Adrenal gland (tissue), 5 donors: ENCODE measurements at regions not wholly inside any gene's neighbourhood (a gene's known extent, or its start where the extent isn't known, plus 50 kb on each side); places are given as distances from the start of the nearest gene placed in this dataset.

Experiments used
- POLR2A ChIP-seq, 2 donors: fragments of 450-650 bp; IDR thresholded peaks; one replicate each; pipeline ENCODE4 v1.6.1; 2017; ENCODE audit warnings: antibody characterized with exemption in 2 of 2, mild to moderate bottlenecking in 2 of 2, moderate library complexity in 1 of 2
- TF ChIP-seq, protein P1 (sequence below), 6 experiments: fragments of 450-650 bp in 4 of 6; fragments of 200-600 bp in 2 of 6; sonication (generic) in 1 of 6; IDR thresholded peaks; 1 replicate in 5 of 6; 2 replicates in 1 of 6; pipeline versions ENCODE4 v1.5.1 to v1.8.0; 2016 to 2021; ENCODE audit warnings: antibody characterized with exemption in 6 of 6, mild to moderate bottlenecking in 2 of 6, moderate library complexity in 1 of 6
- donor health status: DM: no; HTN: no; CAD: no.

GRCh38 chr1:25043228-25043580, 113.1 kb upstream of the RUNX3 start:
- TF ChIP-seq, protein P1, sequence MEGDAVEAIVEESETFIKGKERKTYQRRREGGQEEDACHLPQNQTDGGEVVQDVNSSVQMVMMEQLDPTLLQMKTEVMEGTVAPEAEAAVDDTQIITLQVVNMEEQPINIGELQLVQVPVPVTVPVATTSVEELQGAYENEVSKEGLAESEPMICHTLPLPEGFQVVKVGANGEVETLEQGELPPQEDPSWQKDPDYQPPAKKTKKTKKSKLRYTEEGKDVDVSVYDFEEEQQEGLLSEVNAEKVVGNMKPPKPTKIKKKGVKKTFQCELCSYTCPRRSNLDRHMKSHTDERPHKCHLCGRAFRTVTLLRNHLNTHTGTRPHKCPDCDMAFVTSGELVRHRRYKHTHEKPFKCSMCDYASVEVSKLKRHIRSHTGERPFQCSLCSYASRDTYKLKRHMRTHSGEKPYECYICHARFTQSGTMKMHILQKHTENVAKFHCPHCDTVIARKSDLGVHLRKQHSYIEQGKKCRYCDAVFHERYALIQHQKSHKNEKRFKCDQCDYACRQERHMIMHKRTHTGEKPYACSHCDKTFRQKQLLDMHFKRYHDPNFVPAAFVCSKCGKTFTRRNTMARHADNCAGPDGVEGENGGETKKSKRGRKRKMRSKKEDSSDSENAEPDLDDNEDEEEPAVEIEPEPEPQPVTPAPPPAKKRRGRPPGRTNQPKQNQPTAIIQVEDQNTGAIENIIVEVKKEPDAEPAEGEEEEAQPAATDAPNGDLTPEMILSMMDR (IDR thresholded peaks at IDR 0.05), result no peak
- no peak for TF ChIP-seq POLR2A (IDR thresholded peaks at IDR 0.05)
